D721Med (cell line): ENCODE measurements at regions not wholly inside any gene's neighbourhood (a gene's known extent, or its start where the extent isn't known, plus 50 kb on each side); places are given as distances from the start of the nearest gene placed in this dataset.

ENCODE experiments used
- DNase-seq: peaks from one replicate; pipeline ENCODE4 v3.0.0; 2011; ENCODE audit warnings: low spot score; ENCODE audit not compliant: insufficient read length
- FAIRE-seq: peaks from 2 replicates; lab custom pipeline; 2011; peaks lifted over from hg19 to GRCh38; lab: Jason Lieb, UNC
- TF ChIP-seq, protein P1 (sequence below): IDR thresholded peaks from 2 replicates; pipeline ENCODE4 v1.5.1; 2012; ENCODE audit warnings: mild to moderate bottlenecking, control low read depth; ENCODE audit not compliant: insufficient read depth; ENCODE audit errors: missing control alignments

DNA sequence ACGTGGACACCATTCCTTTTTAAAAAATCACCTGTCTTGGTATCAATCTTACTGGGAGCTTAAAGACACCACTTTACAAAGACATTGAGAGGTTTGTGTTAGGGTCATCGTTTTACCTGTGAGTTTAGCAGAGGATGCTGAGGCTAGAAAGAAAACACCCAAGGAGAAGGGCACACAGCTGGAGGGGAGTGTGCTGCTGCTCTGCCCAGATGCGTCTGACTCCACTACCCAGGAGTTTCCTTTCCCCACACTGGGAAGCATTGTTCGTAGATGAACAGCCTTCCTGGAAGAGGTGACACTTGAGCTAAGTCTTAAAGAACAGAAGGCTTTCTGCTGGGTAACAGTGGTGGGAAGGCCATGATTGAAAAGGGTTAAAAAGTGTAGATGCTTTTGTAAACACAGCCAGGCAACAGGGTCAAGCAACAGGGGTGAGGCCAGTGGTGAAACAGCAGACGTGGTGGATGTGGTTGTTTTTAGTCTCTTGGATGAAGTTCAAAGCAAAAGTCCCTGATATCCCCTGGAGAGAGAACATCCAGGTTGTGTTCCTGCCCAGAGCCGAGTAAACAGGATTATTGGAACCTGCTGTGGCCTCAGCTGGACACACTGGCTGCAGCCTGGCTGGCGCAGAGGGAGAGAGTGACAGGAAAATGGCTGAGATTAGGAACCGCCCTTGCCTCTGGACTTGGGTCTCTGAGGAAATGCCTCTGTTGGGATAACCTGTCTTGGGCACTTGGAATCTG, 198.6 kb upstream of the JUN start:
- DNase-seq, result no peak
- FAIRE-seq, result no peak
- TF ChIP-seq, protein P1, sequence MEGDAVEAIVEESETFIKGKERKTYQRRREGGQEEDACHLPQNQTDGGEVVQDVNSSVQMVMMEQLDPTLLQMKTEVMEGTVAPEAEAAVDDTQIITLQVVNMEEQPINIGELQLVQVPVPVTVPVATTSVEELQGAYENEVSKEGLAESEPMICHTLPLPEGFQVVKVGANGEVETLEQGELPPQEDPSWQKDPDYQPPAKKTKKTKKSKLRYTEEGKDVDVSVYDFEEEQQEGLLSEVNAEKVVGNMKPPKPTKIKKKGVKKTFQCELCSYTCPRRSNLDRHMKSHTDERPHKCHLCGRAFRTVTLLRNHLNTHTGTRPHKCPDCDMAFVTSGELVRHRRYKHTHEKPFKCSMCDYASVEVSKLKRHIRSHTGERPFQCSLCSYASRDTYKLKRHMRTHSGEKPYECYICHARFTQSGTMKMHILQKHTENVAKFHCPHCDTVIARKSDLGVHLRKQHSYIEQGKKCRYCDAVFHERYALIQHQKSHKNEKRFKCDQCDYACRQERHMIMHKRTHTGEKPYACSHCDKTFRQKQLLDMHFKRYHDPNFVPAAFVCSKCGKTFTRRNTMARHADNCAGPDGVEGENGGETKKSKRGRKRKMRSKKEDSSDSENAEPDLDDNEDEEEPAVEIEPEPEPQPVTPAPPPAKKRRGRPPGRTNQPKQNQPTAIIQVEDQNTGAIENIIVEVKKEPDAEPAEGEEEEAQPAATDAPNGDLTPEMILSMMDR, result no peak

GRCh38 chr1:58983162-58983561, 199.3 kb upstream of the JUN start:
- TF ChIP-seq, protein P1, result no peak
- FAIRE-seq (no peak), DNase-seq (no peak)

DNA sequence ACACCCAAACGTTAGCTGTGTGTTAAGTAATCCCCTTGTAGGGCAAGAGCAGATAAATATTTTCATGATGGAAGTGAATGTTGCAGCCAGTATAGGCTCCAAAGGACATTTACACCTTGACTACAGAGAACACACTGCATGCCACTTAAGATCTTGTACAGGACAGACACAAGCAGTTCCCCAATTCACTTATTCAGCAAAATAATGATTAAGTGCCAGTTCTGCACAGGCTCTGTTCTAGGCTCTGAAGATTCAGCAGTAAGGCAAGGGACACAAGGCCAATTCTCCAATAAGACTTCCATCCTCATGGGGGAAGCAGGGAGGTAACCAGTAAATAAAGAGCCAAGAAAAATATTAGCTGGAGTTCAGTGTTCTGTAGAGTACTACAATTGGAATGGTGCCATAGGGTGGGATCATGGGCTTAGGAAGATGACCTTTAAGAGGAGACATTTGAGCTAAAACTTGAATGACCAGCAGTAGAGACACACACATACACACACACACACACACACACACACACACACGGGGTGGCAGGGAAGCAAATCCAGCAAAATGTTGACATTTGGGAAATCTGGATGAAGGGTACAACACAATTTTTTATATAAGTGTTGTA, 199.9 kb upstream of the JUN start:
- FAIRE-seq, result no peak
- TF ChIP-seq, protein P1, result no peak
- no peak for DNase-seq

DNA sequence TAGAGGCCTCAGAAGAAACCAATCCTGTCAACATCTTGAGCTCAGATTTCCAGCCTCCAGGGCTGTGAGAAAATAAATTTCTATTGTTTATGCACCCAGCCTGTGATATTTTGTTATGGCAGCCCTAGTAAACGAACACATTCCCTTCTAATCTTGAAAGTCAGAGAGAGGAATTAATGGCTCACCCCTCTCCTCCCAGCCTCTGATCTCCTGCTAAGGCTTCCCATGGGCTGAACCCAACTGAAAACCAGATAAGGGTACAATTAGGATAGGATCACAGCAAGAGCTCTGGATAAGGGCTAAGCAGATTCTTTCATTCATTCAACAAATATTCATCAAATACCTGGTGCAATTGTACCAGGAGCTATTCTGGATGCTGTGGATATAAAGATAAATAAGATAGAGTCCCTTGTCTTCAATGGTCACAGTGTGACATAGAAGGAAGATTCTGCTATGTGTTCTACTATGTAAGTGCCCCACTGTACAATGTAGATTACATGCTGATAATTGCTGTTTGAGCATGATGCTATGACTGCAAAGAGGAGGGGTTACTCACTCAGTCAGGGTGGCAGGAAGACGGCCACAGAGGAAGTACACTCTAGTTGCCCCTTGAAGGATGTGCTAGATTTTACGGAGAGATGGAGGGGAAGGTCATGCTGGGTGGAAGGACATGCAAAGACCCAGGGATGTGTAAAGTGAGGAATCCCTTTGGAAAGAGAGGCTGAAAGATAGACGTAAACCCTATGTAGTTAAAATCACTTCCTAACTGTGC, 203.3 kb upstream of the JUN start:
- TF ChIP-seq, protein P1, result no peak
- no peak for DNase-seq
- no peak for FAIRE-seq

DNA sequence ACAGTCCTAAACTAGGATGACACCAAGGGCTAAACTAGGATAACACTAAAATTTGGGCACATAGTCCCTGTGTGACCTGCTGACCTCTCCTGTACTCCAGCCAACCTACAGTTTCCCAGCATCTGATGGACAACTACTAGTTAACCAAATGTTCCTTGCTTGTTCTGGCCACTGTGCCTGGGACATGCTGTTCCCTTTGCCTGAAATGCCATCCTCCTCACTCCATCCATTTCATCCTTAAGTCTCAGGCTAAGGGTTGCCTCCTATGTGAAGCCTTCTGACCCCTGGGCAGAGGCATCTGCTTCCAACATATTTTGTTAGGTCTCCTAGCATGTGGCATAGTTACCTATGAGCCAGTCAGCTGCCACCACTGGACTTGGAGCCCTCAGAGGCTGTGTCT, 204.9 kb upstream of the JUN start:
- DNase-seq (no peak), FAIRE-seq (no peak)
- TF ChIP-seq, protein P1, result no peak

DNA sequence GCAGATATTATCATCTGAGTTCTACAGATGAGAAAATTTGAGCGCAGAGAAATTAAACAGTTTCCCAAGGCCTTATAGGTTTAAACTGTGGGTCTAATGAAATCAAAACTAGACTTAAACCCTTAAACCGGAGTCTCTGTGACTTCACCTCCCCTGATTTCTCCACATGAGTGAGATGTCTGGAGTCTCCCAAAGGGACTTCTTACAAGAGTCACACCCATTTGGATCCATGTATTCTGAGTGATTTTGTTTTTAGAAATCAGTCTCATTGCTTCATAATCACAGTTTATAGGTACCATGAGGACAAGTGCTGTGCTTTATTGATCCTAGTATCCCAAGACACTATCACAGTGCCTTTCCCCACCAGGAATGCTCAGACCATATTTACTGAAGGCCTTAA, 206.0 kb upstream of the JUN start:
- TF ChIP-seq, protein P1, result no peak
- DNase-seq (no peak), FAIRE-seq (no peak)
